Naive thymus-derived CD8-positive, alpha-beta T cell (primary cell): ENCODE measurements at regions not wholly inside any gene's neighbourhood (a gene's known extent, or its start where the extent isn't known, plus 50 kb on each side); places are given as distances from the start of the nearest gene placed in this dataset.
"Not testable (repeated sequence)": the region's sequence is repeated elsewhere in the genome, so short reads cannot be mapped to it uniquely, and the experiment has no call there.

ENCODE experiments used
- ATAC-seq, 2 donors: fragments of 150-1000 bp; cut with Tn5 transposase in 1 of 2; sonication (Bioruptor Pico), chemical (Tn5 transposase) in 1 of 2; 1 replicate in 1 of 2; 2 replicates in 1 of 2; pipeline ENCODE4 v1.10.0; 2021; ENCODE audit warnings: mild to moderate bottlenecking in 2 of 2, moderate library complexity in 2 of 2
- POLR2A ChIA-PET: fragments of 350-600 bp; sonication (Branson Sonifier 250); formaldehyde crosslinking; loops from one replicate; lab custom pipeline; 2021; ENCODE audit warnings: antibody characterized with exemption; lab: Charles Lee
- DNase-seq, 10 donors: peaks; one replicate each; pipeline versions ENCODE4 v3.0.0 to v3.0.0-alpha.2; 2020 to 2022
- H3K27ac Mint-ChIP-seq, 10 donors: one replicate each; pipeline ENCODE4 v1.8.0; 2020 to 2022; ENCODE audit warnings: mild to moderate bottlenecking in 10 of 10, mixed read lengths in 10 of 10, moderate library complexity in 4 of 10, inconsistent platforms in 1 of 10
- H3K27me3 Mint-ChIP-seq, 5 donors: one replicate each; pipeline ENCODE4 v1.8.0; 2021 to 2022; ENCODE audit warnings: mixed read lengths in 5 of 5
- H3K36me3 Mint-ChIP-seq, 3 donors: one replicate each; pipeline ENCODE4 v1.8.0; 2020 to 2022; ENCODE audit warnings: mixed read lengths in 3 of 3, mild to moderate bottlenecking in 2 of 3, inconsistent platforms in 1 of 3
- H3K4me1 Mint-ChIP-seq, 4 donors: one replicate each; pipeline ENCODE4 v1.8.0; 2021 to 2022; ENCODE audit warnings: mixed read lengths in 4 of 4
- H3K4me3 Mint-ChIP-seq, 10 donors: one replicate each; pipeline ENCODE4 v1.8.0; 2020 to 2022; ENCODE audit warnings: mild to moderate bottlenecking in 10 of 10, mixed read lengths in 10 of 10, moderate library complexity in 6 of 10, inconsistent platforms in 1 of 10
- H3K9me3 Mint-ChIP-seq, 9 donors: one replicate each; pipeline ENCODE4 v1.8.0; 2020 to 2022; ENCODE audit warnings: mixed read lengths in 9 of 9, mild to moderate bottlenecking in 3 of 9, inconsistent platforms in 1 of 9, moderate library complexity in 1 of 9

DNA sequence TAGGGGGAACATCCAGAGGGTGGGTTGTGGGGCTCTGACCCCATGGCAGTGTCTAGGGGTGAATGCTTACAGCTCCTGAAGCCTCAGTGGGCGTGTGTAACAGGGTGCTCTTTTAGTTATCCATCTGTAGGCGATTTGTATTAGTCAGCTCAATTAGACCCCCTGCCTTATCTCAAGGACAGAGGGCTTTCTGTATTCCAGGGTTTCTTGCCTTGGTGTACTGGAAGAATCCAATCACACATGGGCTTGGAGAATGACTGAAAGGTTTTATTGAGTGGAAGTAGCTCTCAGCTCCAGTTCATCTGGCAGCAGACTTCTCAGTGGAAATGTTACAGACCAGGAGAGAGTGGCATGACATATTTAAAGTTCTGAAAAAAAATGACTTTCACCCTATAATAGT, 334.0 kb upstream of the GCFC2 start:
- Mint-ChIP-seq H3K4me1 (no peaks in the 10 kb centered on the region), H3K9me3 (peaks cover 0 to 26% (median 12%) of the 10 kb centered on the region in 9 donors), H3K27me3 (no peaks in the 10 kb centered on the region), H3K27ac (no peak overlapping the region), H3K36me3 (no peaks in the 10 kb centered on the region), H3K4me3 (no peak overlapping the region)
- POLR2A ChIA-PET: no interaction called here
- ATAC-seq (no peak), DNase-seq (no peak)

DNA sequence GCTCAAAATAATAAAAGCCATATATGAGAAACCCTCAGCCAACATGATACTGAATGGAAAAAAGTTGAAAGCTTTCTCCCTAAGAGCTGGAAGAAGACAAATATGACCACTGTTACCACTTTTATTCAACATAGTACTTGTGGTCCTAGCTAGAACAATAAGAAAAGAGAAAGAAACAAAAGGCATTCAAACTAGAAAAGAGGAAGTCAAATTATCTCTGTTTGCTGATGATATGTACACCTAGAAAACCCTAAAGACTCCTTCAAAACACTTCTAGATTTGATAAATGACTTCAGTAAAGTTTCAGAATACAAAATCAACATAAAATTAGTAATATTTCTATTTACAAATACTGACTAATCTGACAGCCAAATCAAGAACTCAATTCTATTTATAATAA, 328.8 kb upstream of the GCFC2 start:
- DNase-seq (no peak), ATAC-seq (no peak)
- Mint-ChIP-seq H3K9me3 (peaks cover 0 to 9% (median 2%) of the 10 kb centered on the region in 9 donors), H3K36me3 (no peaks in the 10 kb centered on the region), H3K27ac (no peak overlapping the region), H3K27me3 (no peaks in the 10 kb centered on the region), H3K4me1 (no peaks in the 10 kb centered on the region), H3K4me3 (no peak overlapping the region)
- POLR2A ChIA-PET: no interaction called here

DNA sequence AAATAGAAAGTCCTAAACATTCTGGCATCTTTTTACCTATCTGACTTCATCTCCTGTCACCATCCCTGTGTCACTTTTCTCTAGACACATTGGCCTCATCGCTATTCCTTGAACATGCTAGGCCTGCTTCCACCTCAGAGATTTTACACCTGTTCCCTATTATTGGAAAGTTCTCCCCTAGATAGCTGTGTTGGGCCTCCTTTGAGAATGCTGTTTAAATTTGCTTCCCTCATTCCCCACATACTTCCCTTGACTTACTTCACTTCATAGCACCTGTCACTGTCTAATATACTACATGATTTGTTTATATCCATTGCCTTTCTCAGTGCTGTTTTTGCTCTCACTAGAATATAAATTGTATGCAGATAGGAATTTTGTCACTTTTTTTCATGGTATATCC, 317.0 kb upstream of the GCFC2 start:
- ATAC-seq (no peak), DNase-seq (no peak)
- no peak overlapping the region for H3K4me3 Mint-ChIP-seq
- H3K27ac Mint-ChIP-seq: no peak overlapping the region
- no peaks in the 10 kb centered on the region for H3K27me3 Mint-ChIP-seq
- POLR2A ChIA-PET: no interaction called here
- no peaks in the 10 kb centered on the region for H3K4me1 Mint-ChIP-seq
- peaks cover 0 to 47% (median 18%) of the 10 kb centered on the region in 9 donors for H3K9me3 Mint-ChIP-seq
- H3K36me3 Mint-ChIP-seq: no peaks in the 10 kb centered on the region

DNA sequence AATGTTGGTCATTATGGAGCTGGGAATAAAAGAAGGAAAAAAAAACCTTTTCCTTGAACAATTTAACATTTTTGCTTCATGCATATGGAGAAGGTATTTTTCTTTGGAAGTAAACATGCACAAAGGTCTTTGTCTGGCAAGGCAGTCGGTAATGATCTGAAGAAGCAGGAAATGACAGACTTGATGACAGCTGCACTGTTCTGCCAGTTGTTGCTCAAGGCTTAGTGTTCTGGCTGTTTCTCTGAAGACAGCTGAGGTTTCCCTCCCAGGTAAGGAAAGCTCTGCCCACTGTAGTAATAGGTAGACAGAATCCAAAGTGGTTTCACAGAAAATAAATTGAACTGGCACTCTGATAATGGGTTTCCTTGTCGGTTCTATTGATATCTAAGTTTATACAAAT, 308.4 kb upstream of the GCFC2 start:
- Mint-ChIP-seq H3K27ac (no peak overlapping the region), H3K9me3 (peaks cover 0 to 16% (median 4%) of the 10 kb centered on the region in 9 donors), H3K36me3 (no peaks in the 10 kb centered on the region), H3K4me1 (no peaks in the 10 kb centered on the region), H3K4me3 (no peak overlapping the region), H3K27me3 (no peaks in the 10 kb centered on the region)
- DNase-seq (no peak), ATAC-seq (no peak)
- POLR2A ChIA-PET: no interaction called here

DNA sequence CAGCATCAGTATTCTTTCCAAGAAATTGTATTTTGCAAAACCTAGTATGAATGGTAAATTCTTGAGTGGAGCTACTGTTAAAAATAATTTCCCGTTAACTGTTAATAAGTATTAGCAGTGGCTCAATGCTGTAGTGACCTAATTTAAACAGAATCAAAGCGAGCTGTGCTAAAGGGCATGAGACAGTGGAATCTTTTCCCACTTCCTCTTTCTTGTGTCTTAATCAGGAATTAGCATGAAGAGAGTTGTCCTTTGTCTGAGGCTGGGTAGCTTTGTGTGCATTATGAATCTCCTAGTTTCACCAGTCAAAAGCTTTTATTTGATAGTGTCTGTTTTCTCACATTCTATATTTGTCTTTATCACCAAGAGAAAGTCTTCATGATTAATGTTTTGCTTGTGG, 298.8 kb upstream of the GCFC2 start:
- DNase-seq: no peak
- no peaks in the 10 kb centered on the region for H3K27me3 Mint-ChIP-seq

DNA sequence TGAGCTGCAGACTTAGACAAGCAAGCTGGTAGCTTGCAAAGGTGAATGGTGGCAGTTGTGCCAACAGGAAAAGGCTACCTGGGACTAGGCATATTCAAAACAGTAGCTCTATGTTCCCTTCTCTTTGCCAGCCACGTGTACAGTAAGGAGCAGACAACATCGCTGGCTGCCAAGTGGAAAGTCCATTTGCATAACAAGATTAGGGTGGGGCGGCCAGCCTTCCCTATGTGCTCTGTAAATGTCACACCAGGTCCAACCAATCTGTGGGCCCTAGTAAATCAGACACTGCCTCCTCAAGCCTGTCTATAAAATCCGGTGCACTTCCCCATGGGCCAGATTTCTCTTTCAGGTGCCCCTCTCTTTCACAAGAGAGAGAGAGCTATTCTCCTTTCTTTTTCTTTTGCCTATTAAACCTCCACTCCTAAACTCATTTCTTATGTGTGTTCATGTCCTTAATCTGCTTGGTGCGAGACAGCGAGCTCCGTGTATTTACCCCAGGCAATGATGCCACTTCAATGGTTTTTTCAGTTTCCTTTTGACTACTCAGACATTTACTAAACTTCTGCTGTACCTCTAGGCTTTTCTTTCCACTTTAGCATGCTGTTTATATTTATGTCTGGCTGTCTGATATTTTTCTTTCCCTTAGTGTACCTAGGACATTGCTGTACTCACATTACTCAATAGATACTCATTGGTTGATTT, 297.4 kb upstream of the GCFC2 start:
- POLR2A ChIA-PET: no interaction called here
- no peak for ATAC-seq

More for the DNA sequence above, 298.8 kb upstream of the GCFC2 start:
- Mint-ChIP-seq H3K36me3 (no peaks in the 10 kb centered on the region), H3K4me1 (no peaks in the 10 kb centered on the region), H3K27ac (no peak overlapping the region), H3K9me3 (peaks cover 0 to 12% (median 4%) of the 10 kb centered on the region in 9 donors), H3K4me3 (no peak overlapping the region)
- ATAC-seq: no peak
- POLR2A ChIA-PET: no interaction called here

DNA sequence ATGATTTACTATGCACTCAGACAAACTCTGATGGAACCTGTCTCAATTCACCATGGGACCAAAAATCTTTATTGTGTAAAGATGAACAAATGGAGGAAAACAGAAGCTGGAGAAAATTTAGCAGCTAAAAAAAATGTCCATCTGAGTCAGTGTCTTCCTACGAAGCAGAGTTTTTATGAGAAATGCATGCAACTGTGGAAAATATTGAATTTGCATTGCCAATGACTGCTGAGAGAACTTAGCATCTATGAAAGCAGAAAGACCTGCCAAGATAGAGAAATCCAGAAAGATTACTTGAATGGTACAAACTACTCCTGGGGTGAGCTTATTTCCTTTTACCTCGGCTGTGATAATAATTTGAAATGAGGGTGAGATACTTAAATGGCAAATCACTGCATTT, 289.7 kb upstream of the GCFC2 start:
- peaks cover 0 to 22% (median 14%) of the 10 kb centered on the region in 9 donors for H3K9me3 Mint-ChIP-seq
- ATAC-seq (no peak), DNase-seq (no peak)
- no peak overlapping the region for H3K4me3 Mint-ChIP-seq
- no peaks in the 10 kb centered on the region for H3K27me3 Mint-ChIP-seq
- H3K4me1 Mint-ChIP-seq: no peaks in the 10 kb centered on the region
- H3K27ac Mint-ChIP-seq: no peak overlapping the region
- POLR2A ChIA-PET: no interaction called here
- peaks cover 0 to 4% (median 0%) of the 10 kb centered on the region in 3 donors for H3K36me3 Mint-ChIP-seq

More for the DNA sequence above, 297.4 kb upstream of the GCFC2 start:
- no peak overlapping the region for H3K4me3 Mint-ChIP-seq
- H3K27ac Mint-ChIP-seq: no peak overlapping the region
- no peaks in the 10 kb centered on the region for H3K36me3 Mint-ChIP-seq
- peaks cover 0 to 11% (median 4%) of the 10 kb centered on the region in 9 donors for H3K9me3 Mint-ChIP-seq
- H3K4me1 Mint-ChIP-seq: no peaks in the 10 kb centered on the region
- H3K27me3 Mint-ChIP-seq: no peaks in the 10 kb centered on the region
- no peak for DNase-seq

DNA sequence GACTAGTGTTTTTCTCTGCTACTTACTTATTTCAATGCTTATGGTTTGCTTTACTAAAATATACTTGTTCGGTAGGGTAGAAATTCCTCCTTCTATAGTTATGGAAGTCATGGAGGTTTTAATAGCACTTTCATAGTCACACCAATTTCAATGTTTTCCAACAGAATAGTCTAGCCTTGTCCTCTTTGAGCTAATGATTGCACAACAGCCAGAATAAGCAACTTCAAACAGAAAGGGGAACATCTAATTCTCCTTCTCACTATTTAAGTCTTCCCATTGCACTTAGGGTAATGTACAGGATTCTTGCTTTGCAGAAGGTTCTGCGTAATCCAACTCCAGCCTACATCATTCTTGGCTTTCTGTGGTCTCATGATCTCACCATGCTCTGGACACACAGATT, 287.7 kb upstream of the GCFC2 start:
- no peaks in the 10 kb centered on the region for H3K27me3 Mint-ChIP-seq
- no peaks in the 10 kb centered on the region for H3K4me1 Mint-ChIP-seq
- no peak overlapping the region for H3K4me3 Mint-ChIP-seq
- H3K36me3 Mint-ChIP-seq: peaks cover 0 to 7% (median 0%) of the 10 kb centered on the region in 3 donors
- POLR2A ChIA-PET: no interaction called here
- H3K27ac Mint-ChIP-seq: no peak overlapping the region
- peaks cover 6 to 28% (median 20%) of the 10 kb centered on the region in 9 donors for H3K9me3 Mint-ChIP-seq
- no peak for DNase-seq
- ATAC-seq: no peak

DNA sequence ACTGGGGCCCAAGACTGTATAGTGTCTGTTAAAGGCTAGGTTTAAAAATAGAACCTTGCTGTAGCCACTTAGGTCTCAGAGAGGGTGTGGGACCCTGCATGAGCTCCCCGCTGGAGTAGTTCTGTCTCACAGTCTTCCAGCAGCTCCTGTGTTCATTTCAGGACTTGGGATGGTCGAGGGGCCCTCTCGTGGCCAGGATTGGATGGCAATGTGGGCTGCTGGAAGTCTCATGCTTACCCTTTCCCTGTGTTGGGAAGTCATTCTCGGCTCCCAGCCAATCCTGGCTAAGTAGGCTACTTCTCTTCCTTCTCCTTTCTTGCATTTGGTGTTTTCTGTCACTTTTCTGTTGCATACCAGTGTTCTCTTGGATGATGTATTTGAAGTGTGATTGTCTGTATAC, 284.0 kb upstream of the GCFC2 start:
- H3K27ac Mint-ChIP-seq: no peak overlapping the region
- H3K4me1 Mint-ChIP-seq: no peaks in the 10 kb centered on the region
- ATAC-seq (no peak), DNase-seq (no peak)
- H3K27me3 Mint-ChIP-seq: no peaks in the 10 kb centered on the region
- POLR2A ChIA-PET: no interaction called here
- peaks cover 8 to 49% (median 31%) of the 10 kb centered on the region in 9 donors for H3K9me3 Mint-ChIP-seq
- H3K36me3 Mint-ChIP-seq: peaks cover 0 to 10% (median 0%) of the 10 kb centered on the region in 3 donors
- H3K4me3 Mint-ChIP-seq: no peak overlapping the region

DNA sequence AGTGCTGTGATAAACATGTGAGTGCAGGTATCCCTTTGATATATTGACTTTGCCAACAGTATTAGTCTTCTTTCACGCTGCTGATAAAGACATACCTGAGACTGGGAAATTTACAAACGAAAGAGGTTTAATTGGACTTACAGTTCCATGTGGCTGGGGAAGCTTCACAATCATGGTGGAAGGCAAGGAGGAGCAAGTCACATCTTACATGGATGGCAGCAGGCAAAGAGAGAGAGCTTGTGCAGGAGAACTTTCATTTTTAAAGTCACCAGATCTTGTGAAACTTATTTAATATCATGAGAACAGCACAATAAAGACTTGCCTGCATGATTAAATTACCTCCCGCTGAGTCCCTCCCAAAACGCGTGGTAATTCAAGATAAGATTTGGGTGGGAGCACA, 277.9 kb upstream of the GCFC2 start:
- DNase-seq, H3K36me3 Mint-ChIP-seq, POLR2A ChIA-PET, H3K27ac Mint-ChIP-seq, H3K4me1 Mint-ChIP-seq, H3K4me3 Mint-ChIP-seq, ATAC-seq, H3K27me3 Mint-ChIP-seq: not testable (repeated sequence)
- H3K9me3 Mint-ChIP-seq: peaks cover 9 to 47% (median 22%) of the 10 kb centered on the region in 9 donors

DNA sequence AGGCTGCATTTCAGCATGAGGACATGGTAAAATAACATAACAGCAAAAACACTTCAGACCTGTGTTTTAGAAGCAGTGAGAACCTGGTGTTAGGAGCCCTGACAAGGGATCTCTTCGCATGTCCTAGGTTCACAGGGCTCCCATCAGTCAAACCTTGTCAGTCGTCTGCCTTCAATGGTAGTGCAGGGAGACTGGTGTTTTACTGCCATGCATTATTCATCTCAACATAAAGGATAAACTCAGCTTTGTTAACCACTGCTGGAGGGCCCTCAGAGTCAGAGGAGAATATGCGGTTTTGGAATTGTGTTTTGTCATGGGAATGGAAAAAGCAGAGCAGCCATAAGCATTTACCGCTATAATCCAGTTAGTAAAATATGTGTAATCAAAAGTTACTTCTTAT, 275.9 kb upstream of the GCFC2 start:
- Mint-ChIP-seq H3K27me3 (no peaks in the 10 kb centered on the region), H3K36me3 (no peaks in the 10 kb centered on the region), H3K4me1 (no peaks in the 10 kb centered on the region), H3K27ac (no peak overlapping the region), H3K4me3 (no peak overlapping the region), H3K9me3 (peaks cover 3 to 31% (median 15%) of the 10 kb centered on the region in 9 donors)
- no peak for ATAC-seq
- POLR2A ChIA-PET: no interaction called here
- no peak for DNase-seq

DNA sequence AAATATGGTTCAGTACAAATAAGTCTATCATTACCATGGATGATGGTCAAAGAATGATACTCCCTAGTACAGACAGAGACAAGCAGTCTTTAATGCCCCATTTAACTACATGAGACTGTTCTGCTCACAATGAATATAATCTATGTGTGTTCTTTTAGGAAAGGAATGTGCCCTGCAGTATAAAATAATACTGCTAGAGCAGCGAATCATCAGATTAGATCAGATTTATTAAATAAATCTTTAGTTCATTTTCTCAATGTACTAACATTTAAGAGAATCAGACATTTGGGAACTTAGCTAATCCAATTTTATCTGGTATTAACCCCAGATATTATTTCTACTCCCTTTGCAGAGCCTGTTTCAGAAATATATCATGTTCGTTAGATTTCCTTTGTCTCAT, 272.0 kb upstream of the GCFC2 start:
- no peak overlapping the region for H3K4me3 Mint-ChIP-seq
- no peak for ATAC-seq
- no peaks in the 10 kb centered on the region for H3K36me3 Mint-ChIP-seq
- H3K9me3 Mint-ChIP-seq: peaks cover 3 to 16% (median 10%) of the 10 kb centered on the region in 9 donors
- H3K4me1 Mint-ChIP-seq: no peaks in the 10 kb centered on the region
- no peak for DNase-seq
- POLR2A ChIA-PET: no interaction called here
- no peak overlapping the region for H3K27ac Mint-ChIP-seq
- H3K27me3 Mint-ChIP-seq: no peaks in the 10 kb centered on the region

DNA sequence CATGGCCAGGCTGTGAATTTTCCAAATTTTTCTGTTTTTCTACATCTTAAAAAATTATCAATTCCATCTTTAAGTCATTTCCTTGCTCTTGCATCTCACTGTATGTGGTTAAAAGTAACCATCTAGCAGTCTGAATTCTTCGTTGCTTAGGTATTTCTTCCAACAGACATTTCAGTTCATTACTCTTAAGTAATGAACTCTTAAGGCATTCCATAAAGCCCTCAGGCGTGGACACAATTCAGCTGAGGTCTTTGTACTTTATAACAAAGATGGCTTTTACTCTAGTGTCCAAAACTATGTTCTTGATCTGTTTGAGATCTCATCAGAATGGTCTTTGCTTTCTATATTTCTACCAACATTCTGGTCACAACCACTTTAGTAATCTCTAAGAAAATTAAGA, 253.9 kb upstream of the GCFC2 start:
- no peaks in the 10 kb centered on the region for H3K36me3 Mint-ChIP-seq
- peaks cover 0 to 6% (median 0%) of the 10 kb centered on the region in 5 donors for H3K27me3 Mint-ChIP-seq
- DNase-seq: no peak
- H3K4me1 Mint-ChIP-seq: no peaks in the 10 kb centered on the region
- POLR2A ChIA-PET: no interaction called here
- ATAC-seq: no peak
- H3K9me3 Mint-ChIP-seq: peaks cover 0 to 12% (median 4%) of the 10 kb centered on the region in 9 donors
- H3K4me3 Mint-ChIP-seq: no peak overlapping the region
- H3K27ac Mint-ChIP-seq: no peak overlapping the region

DNA sequence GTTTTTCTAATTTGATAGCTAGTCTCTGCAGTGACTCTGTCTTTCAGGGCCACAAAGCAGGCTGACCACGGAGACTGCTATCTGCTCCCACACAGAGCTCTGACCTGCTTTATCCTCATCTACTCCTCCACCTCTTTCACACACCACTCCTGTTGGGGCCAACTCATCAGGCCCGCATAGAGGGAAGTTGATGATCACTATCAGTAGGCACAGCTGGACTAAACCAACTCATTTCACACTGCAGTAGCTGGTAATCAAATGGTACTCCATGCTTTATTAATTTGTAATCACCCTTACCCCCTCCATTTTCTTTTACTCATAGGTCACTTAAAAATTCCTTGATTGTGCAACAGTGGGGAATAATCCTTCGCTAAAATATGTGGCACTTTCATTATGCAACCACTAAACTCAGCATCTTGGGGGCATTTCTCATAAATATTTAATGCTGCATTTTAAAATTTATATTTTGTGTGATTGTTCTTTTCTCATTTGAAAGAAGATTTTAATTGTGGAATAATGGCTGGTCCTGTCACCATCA, 249.8 kb upstream of the GCFC2 start:
- no peak for ATAC-seq
- Mint-ChIP-seq H3K4me1 (no peaks in the 10 kb centered on the region), H3K27me3 (peaks cover 0 to 5% (median 0%) of the 10 kb centered on the region in 5 donors), H3K36me3 (no peaks in the 10 kb centered on the region), H3K9me3 (peaks cover 0 to 6% (median 0%) of the 10 kb centered on the region in 9 donors), H3K27ac (no peak overlapping the region), H3K4me3 (no peak overlapping the region)
- no peak for DNase-seq
- POLR2A ChIA-PET: no interaction called here
